ENCODE measurements at regions not wholly inside any gene's neighbourhood (a gene's known extent, or its start where the extent isn't known, plus 50 kb on each side); places are given as distances from the start of the nearest gene placed in this dataset.

- TF ChIP-seq TCF12 (IDR thresholded peaks at IDR 0.05; ENCODE audit: low read depth) (no peak), FOXM1 (IDR thresholded peaks at IDR 0.05; ENCODE audit: borderline replicate concordance, low read depth) (no peak), TEAD4 (IDR thresholded peaks at IDR 0.05) (no peak), REST (IDR thresholded peaks at IDR 0.05; ENCODE audit: low read depth) (no peak), USF1 (IDR thresholded peaks at IDR 0.05) (no peak), YY1 (IDR thresholded peaks at IDR 0.05; ENCODE audit: low read depth) (no peak), CEBPB (IDR thresholded peaks at IDR 0.05) (no peak), ZBTB7A (IDR thresholded peaks at IDR 0.05; ENCODE audit: low read depth) (no peak), MAX (IDR thresholded peaks at IDR 0.05) (no peak)
Measured at GRCh38 chr13:87302034-87302433, 369.1 kb upstream of the SLITRK5 start.

GRCh38 chr13:87302931-87303330 is 368.2 kb upstream of the SLITRK5 start:
- TF ChIP-seq CEBPB (IDR thresholded peaks at IDR 0.05): no peak
- no peak for TF ChIP-seq TAF1 (IDR thresholded peaks at IDR 0.05; ENCODE audit: low read depth)
- no peak for TF ChIP-seq TCF12 (IDR thresholded peaks at IDR 0.05; ENCODE audit: low read depth)
- no peak for TF ChIP-seq EP300 (IDR thresholded peaks at IDR 0.05; ENCODE audit: borderline replicate concordance)
- TF ChIP-seq FOXM1 (IDR thresholded peaks at IDR 0.05; ENCODE audit: borderline replicate concordance, low read depth): no peak
- no peak for TF ChIP-seq EGR1 (IDR thresholded peaks at IDR 0.05)
- no peak for TF ChIP-seq TEAD4 (IDR thresholded peaks at IDR 0.05)
- TF ChIP-seq REST (IDR thresholded peaks at IDR 0.05; ENCODE audit: low read depth): no peak

- TF ChIP-seq USF1 (IDR thresholded peaks at IDR 0.05): no peak
- no peak for TF ChIP-seq NFIC (IDR thresholded peaks at IDR 0.05)
- TF ChIP-seq YY1 (IDR thresholded peaks at IDR 0.05; ENCODE audit: low read depth): no peak
Measured at GRCh38 chr13:87311165-87311564, 360.0 kb upstream of the SLITRK5 start.

GRCh38 chr13:87314822-87315221 is 356.3 kb upstream of the SLITRK5 start:
- TF ChIP-seq MAX (IDR thresholded peaks at IDR 0.05) (no peak), TAF1 (IDR thresholded peaks at IDR 0.05; ENCODE audit: low read depth) (no peak), ZBTB7A (IDR thresholded peaks at IDR 0.05; ENCODE audit: low read depth) (no peak), FOXM1 (IDR thresholded peaks at IDR 0.05; ENCODE audit: borderline replicate concordance, low read depth) (no peak), EGR1 (IDR thresholded peaks at IDR 0.05) (no peak), NFIC (IDR thresholded peaks at IDR 0.05) (no peak), CEBPB (IDR thresholded peaks at IDR 0.05) (no peak), TCF12 (IDR thresholded peaks at IDR 0.05; ENCODE audit: low read depth) (no peak), TEAD4 (IDR thresholded peaks at IDR 0.05) (no peak), YY1 (IDR thresholded peaks at IDR 0.05; ENCODE audit: low read depth) (no peak), RAD21 (IDR thresholded peaks at IDR 0.05; ENCODE audit: low read depth) (no peak), EP300 (IDR thresholded peaks at IDR 0.05; ENCODE audit: borderline replicate concordance) (no peak), REST (IDR thresholded peaks at IDR 0.05; ENCODE audit: low read depth) (no peak), USF1 (IDR thresholded peaks at IDR 0.05) (no peak), CREB1 (IDR thresholded peaks at IDR 0.05; ENCODE audit: low read depth) (no peak)

- no peak for TF ChIP-seq EP300 (IDR thresholded peaks at IDR 0.05; ENCODE audit: borderline replicate concordance)
- TF ChIP-seq RAD21 (IDR thresholded peaks at IDR 0.05; ENCODE audit: low read depth): no peak
- TF ChIP-seq TCF12 (IDR thresholded peaks at IDR 0.05; ENCODE audit: low read depth): no peak
- no peak for TF ChIP-seq ZBTB7A (IDR thresholded peaks at IDR 0.05; ENCODE audit: low read depth)
- TF ChIP-seq CEBPB (IDR thresholded peaks at IDR 0.05): no peak
- no peak for TF ChIP-seq TEAD4 (IDR thresholded peaks at IDR 0.05)
- TF ChIP-seq YY1 (IDR thresholded peaks at IDR 0.05; ENCODE audit: low read depth): no peak
- no peak for TF ChIP-seq MAX (IDR thresholded peaks at IDR 0.05)
- TF ChIP-seq EGR1 (IDR thresholded peaks at IDR 0.05): no peak
- TF ChIP-seq CREB1 (IDR thresholded peaks at IDR 0.05; ENCODE audit: low read depth): no peak
- TF ChIP-seq REST (IDR thresholded peaks at IDR 0.05; ENCODE audit: low read depth): no peak
- no peak for TF ChIP-seq NFIC (IDR thresholded peaks at IDR 0.05)
- no peak for TF ChIP-seq TAF1 (IDR thresholded peaks at IDR 0.05; ENCODE audit: low read depth)
- no peak for TF ChIP-seq FOXM1 (IDR thresholded peaks at IDR 0.05; ENCODE audit: borderline replicate concordance, low read depth)
- no peak for TF ChIP-seq USF1 (IDR thresholded peaks at IDR 0.05)
Measured at GRCh38 chr13:87322386-87322785, 348.8 kb upstream of the SLITRK5 start.

All from Ishikawa (cell line).